ENCODE measurements at regions not wholly inside any gene's neighbourhood (a gene's known extent, or its start where the extent isn't known, plus 50 kb on each side); places are given as distances from the start of the nearest gene placed in this dataset.

DNA sequence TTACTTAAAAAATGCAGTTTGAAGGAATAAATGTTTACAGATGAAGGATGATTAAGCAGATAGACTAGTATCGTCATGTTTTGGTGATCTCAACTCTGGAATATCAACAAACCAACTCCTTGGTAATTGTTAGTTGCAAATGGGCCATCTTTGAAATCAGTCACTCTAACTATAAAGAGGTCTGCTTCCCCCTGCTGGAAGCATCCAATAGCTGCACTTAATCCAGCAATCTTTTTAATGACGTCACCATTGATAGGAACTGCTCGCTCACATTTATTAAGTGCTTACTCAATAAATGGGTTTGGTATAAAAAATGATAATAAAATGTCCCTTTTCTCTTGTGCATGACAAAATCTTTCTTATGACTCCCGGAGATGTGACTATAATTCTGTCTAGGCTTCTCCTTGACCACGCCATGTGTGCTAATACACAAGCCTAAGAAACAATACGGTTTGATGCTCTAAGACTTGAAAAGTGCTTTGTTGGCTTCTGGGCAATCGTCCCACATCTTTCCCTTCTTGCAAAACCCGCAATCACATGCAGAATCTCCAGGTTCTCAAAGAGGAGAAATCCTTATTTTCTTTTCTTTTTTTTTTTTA, 227.6 kb upstream of the POU1F1 start:
- DNase-seq (ENCODE audit: low read depth), result peak; percentile 64
- TF ChIP-seq, protein P1, sequence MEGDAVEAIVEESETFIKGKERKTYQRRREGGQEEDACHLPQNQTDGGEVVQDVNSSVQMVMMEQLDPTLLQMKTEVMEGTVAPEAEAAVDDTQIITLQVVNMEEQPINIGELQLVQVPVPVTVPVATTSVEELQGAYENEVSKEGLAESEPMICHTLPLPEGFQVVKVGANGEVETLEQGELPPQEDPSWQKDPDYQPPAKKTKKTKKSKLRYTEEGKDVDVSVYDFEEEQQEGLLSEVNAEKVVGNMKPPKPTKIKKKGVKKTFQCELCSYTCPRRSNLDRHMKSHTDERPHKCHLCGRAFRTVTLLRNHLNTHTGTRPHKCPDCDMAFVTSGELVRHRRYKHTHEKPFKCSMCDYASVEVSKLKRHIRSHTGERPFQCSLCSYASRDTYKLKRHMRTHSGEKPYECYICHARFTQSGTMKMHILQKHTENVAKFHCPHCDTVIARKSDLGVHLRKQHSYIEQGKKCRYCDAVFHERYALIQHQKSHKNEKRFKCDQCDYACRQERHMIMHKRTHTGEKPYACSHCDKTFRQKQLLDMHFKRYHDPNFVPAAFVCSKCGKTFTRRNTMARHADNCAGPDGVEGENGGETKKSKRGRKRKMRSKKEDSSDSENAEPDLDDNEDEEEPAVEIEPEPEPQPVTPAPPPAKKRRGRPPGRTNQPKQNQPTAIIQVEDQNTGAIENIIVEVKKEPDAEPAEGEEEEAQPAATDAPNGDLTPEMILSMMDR (conservative IDR thresholded peaks at IDR 0.05; ENCODE audit: control insufficient read depth, insufficient read depth, low read depth, low read length), result peak; percentile 58
- no peak overlapping the region for H3K4me3 ChIP-seq (ENCODE audit: control insufficient read depth, low read depth, low read length)

DNA sequence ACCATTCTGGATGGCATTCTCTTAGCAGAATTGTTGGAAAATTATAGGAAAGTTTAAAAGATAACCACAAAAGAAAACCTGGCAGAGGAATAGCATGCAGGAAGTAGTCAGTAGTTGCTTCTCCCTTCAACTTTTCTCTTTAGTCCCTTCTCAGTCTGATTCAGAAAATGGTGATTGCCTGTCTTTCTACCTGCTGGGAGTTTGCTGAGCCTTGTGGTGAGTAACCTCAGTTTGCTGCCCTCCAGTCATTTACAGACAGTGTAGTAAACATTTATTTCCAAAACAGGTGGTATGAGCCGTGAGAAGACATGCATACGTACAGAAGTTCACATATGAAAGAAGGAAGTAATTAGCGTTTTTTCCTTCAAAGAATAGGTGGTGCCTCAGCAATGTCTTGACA, 224.7 kb upstream of the POU1F1 start:
- H3K4me3 ChIP-seq (ENCODE audit: control insufficient read depth, low read depth, low read length), result no peak overlapping the region
- no peak for DNase-seq (ENCODE audit: low read depth)
- TF ChIP-seq, protein P1 (conservative IDR thresholded peaks at IDR 0.05; ENCODE audit: control insufficient read depth, insufficient read depth, low read depth, low read length), result no peak

DNA sequence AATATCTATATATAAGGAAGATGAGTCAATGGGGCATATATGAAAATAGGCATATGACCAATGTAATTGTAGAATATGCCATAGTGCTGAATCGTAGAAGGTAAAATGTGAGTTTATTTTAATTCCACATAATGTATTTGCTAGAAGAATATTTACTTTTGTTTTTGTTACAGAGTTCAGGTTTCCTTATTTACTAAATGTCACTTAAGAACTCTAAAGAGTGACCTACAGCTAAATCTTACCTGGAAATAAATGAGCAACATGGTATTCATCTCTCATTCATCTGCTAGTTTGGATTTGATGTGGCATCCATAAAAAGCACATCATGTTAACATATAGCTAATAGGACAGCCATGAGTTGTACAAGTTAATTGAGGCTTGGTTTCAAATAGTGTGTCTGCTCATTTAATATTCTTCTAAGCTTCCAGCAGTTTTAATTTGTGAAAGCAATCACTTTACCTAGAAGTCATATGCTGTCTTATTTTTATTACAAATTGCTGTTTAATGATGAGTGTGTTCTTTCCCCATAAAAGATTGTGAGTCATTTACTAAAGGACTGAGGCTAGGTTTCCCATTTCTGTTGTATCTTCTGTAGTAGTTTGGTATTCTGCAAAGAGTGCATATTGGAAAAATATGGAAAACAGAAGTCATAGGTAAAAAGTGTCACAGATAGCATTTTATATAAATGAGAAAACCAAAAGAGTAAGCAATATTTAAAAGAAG, 222.1 kb upstream of the POU1F1 start:
- TF ChIP-seq, protein P1 (conservative IDR thresholded peaks at IDR 0.05; ENCODE audit: control insufficient read depth, insufficient read depth, low read depth, low read length), result no peak
- no peak overlapping the region for H3K4me3 ChIP-seq (ENCODE audit: control insufficient read depth, low read depth, low read length)
- no peak for DNase-seq (ENCODE audit: low read depth)

- TF ChIP-seq, protein P1 (conservative IDR thresholded peaks at IDR 0.05; ENCODE audit: control insufficient read depth, insufficient read depth, low read depth, low read length), result no peak
- no peak for DNase-seq (ENCODE audit: low read depth)
- H3K4me3 ChIP-seq (ENCODE audit: control insufficient read depth, low read depth, low read length), result no peak overlapping the region
Measured at GRCh38 chr3:87495938-87496337, 219.6 kb upstream of the POU1F1 start.

DNA sequence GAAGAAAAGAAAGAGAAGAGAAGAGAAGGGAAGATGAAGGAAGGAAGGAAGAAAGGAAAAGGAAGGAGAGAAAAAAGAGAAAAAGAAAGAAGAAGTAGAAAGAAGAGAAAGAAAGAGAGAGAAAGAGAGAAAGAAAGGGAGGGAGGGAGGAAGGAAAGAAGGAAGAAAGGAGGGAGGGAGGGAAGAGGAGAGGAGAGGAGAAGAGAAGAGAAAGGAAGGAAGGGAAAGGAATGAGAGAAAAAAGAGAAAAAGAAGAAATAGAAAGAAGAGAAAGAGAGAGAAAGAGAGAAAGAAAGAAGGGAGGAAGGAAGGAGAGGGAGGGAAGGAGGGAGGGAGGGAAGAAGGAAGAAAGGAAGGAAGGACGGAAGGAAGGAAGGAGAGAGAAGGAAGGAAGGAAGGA, 217.9 kb upstream of the POU1F1 start:
- no peak overlapping the region for H3K4me3 ChIP-seq (ENCODE audit: control insufficient read depth, low read depth, low read length)
- DNase-seq (ENCODE audit: low read depth), result no peak
- TF ChIP-seq, protein P1 (conservative IDR thresholded peaks at IDR 0.05; ENCODE audit: control insufficient read depth, insufficient read depth, low read depth, low read length), result no peak

DNA sequence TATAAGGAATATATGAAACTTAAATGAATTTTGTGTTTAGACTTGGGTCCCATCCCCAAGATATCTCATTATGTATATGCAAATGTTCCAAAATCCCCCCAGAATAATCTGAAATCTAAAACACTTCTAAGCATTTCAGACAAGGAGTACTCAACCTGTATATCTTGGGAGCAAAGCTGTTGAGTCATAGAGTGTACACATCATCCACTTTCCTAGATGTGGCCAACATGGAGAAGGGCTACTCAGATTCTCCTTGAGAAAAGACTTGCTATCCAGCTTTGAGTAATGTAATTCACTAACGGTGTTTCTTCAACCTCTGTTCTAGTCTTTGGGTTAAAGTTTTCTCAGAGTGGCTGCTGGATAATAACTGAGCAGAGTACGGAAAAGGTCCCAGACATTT, 215.5 kb upstream of the POU1F1 start:
- DNase-seq (ENCODE audit: low read depth), result no peak
- TF ChIP-seq, protein P1 (conservative IDR thresholded peaks at IDR 0.05; ENCODE audit: control insufficient read depth, insufficient read depth, low read depth, low read length), result no peak

More for the DNA sequence above, 215.5 kb upstream of the POU1F1 start:
- H3K4me3 ChIP-seq (ENCODE audit: control insufficient read depth, low read depth, low read length), result no peak overlapping the region
